GM21786 (cell line): ENCODE measurements at regions not wholly inside any gene's neighbourhood (a gene's known extent, or its start where the extent isn't known, plus 50 kb on each side); places are given as distances from the start of the nearest gene placed in this dataset.

Experiments used
- ATAC-seq: cut with Tn5 transposase; IDR thresholded peaks from one replicate; pipeline ENCODE4 v1.9.1; 2021; ENCODE audit not compliant: unreplicated experiment

GRCh38 chr4:175514174-175514573, 297.9 kb downstream of the GPM6A start:
- ATAC-seq, result no peak

GRCh38 chr4:175530655-175531054, 281.4 kb downstream of the GPM6A start:
- ATAC-seq, result no peak

- ATAC-seq, result no peak
These were observed 280.5 kb downstream of the GPM6A start for GRCh38 chr4:175531405-175532091.

GRCh38 chr4:175536852-175537453, 275.1 kb downstream of the GPM6A start:
- ATAC-seq, result peak; percentile 64

DNA sequence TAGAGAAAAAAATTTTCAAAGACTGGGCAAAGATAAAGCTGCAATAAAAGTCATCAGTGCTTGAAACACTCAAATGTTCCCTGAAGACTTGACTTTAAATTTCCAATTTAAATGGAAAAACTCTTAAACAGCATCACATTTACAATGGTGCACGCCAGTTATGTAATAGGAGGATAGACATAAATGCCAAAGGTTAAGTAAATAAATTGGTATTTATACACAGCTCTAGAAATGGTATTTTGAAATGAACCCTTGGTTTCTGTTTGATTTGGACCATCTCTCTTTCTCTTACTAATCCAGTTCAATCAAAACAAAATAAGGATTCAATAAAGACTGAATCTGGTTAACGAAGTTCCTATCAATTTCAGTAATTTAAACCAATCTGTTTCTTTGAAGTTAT, 272.6 kb downstream of the GPM6A start:
- ATAC-seq, result no peak

DNA sequence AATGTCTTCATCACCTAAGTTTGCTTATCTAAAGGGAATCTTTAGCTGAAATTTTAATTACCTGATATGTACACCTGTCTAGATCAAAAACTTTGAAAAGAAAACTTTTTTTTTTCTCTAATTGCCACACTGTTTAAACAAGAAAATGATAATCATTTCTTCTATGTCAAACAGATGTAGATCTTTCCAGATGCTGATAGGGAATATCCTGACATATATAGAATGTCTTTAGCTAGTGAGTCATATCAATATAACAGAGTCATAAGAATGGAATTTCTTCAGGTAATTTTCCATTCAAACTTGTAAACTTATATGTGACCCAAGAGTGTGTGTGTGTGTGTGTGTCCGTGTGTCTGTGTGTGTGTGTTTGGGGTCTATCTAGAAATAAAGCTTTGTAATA, 271.9 kb downstream of the GPM6A start:
- no peak for ATAC-seq

DNA sequence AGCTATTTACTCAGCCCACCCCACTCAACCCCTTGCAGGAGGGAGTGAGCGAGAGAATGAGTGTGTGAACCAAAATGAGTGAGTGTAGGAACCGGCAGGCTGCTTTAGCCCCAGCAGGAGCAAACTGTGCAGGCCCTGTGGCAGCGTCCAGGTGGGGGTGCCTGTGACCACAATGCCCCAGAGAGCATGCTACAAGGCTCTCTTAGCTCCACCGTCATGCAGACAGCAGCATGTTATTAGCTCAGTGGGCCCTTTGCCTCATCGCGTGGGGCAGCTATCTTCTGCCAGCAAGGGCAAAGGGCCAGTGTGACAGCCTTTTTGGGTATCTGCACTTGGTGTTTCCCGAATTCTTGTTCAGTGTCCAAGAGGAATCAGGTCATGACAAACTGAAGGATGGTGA, 271.3 kb downstream of the GPM6A start:
- ATAC-seq, result no peak

GRCh38 chr4:175542786-175543185, 269.3 kb downstream of the GPM6A start:
- ATAC-seq, result no peak

DNA sequence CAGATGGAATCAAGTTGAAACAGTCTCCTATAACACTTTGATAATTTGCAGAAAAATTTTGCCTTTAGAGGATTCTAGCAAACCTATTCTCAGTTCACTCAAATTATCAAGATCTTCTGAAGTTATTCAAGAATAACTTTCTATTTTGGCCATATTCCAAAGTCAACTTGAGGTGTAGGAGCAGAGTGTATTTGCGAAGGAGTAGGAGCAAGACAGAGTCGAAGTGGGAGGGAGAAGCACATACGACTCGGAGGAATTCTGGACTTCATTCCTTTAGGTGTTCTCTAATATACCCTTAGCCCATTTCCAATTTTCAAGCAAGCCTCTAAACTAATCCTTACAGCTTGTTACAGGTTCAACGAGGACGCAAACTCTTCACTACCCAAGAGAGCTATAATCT, 252.9 kb downstream of the GPM6A start:
- ATAC-seq, result no peak

DNA sequence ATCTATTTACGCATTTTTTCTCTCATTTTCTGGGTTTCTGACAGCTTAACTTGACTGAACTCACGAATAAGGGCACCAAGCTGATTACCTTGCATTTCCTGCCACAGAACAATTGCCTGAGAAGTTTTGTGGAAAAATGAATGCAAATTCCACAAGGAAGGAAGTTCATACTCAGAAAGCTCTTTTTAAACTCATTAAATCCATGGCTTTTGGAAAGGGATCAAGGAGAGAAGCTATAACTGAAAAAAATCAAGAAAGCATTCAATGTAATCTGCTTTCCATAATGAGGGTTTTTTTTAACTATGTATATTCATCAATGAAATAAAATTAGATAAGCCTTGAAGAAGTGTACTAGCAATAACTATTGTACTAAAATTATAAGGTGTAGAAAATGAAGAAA, 252.5 kb downstream of the GPM6A start:
- ATAC-seq, result no peak

- peak; percentile 45 for ATAC-seq
These were observed 251.5 kb downstream of the GPM6A start for GRCh38 chr4:175560604-175561003.

DNA sequence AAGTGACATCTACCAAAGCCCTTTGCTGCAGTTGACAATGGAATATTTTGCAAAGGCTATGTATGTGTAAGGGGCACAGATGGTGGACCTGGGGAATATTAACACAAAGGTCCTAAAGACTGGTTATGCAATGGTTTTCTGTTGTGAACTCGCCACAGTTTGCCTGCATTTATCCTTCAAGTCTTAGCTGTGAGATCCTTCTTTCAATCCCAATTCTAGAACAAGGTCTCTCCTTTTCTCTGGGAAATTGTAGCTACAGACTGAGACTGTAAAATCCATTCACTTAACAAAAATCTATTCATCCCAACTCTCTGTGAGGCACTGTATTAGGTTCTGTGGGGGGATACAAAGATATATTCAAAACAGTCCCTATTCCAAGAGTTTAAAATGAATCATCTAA, 250.4 kb downstream of the GPM6A start:
- ATAC-seq, result no peak

- ATAC-seq, result no peak
These were observed 250.0 kb downstream of the GPM6A start for GRCh38 chr4:175562111-175562510.

GRCh38 chr4:175562542-175562941, 249.5 kb downstream of the GPM6A start:
- ATAC-seq, result no peak
